WI38 (cell line): ENCODE measurements at regions not wholly inside any gene's neighbourhood (a gene's known extent, or its start where the extent isn't known, plus 50 kb on each side); places are given as distances from the start of the nearest gene placed in this dataset.

Source experiments
- H3K4me3 ChIP-seq: 2 replicates; pipeline ENCODE4 v1.5.1; 2011; ENCODE audit warnings: low read depth, mild to moderate bottlenecking, control low read depth, low read length
- CTCF ChIP-seq: IDR thresholded peaks from 2 replicates; pipeline ENCODE4 v1.5.1; 2012; ENCODE audit warnings: low read depth, mild to moderate bottlenecking, control low read depth, low read length

GRCh38 chr2:150595803-150596470 is 108.5 kb upstream of the RND3 start:
- no peak for TF ChIP-seq CTCF
- no peak overlapping the region for H3K4me3 ChIP-seq

- no peak overlapping the region for H3K4me3 ChIP-seq
- no peak for TF ChIP-seq CTCF
Measured at GRCh38 chr2:150594299-150594698, 106.8 kb upstream of the RND3 start.

GRCh38 chr2:150591496-150592285 is 104.2 kb upstream of the RND3 start:
- no peak for TF ChIP-seq CTCF
- H3K4me3 ChIP-seq, result no peak overlapping the region

GRCh38 chr2:150589681-150590080 is 102.2 kb upstream of the RND3 start:
- H3K4me3 ChIP-seq, result no peak overlapping the region
- TF ChIP-seq CTCF, result no peak

GRCh38 chr2:150588506-150588870 is 101.0 kb upstream of the RND3 start:
- TF ChIP-seq CTCF, result no peak
- no peak overlapping the region for H3K4me3 ChIP-seq

GRCh38 chr2:150587547-150588505 is 100.4 kb upstream of the RND3 start:
- no peak for TF ChIP-seq CTCF

GRCh38 chr2:150586858-150587257 is 99.4 kb upstream of the RND3 start:
- no peak overlapping the region for H3K4me3 ChIP-seq
- TF ChIP-seq CTCF, result no peak

More at GRCh38 chr2:150587547-150588505, 100.4 kb upstream of the RND3 start:
- H3K4me3 ChIP-seq, result no peak overlapping the region
